GM18909 (cell line): ENCODE measurements at regions not wholly inside any gene's neighbourhood (a gene's known extent, or its start where the extent isn't known, plus 50 kb on each side); places are given as distances from the start of the nearest gene placed in this dataset.

Experiments used
- ATAC-seq: cut with Tn5 transposase; IDR thresholded peaks from one replicate; pipeline ENCODE4 v1.9.1; 2021; ENCODE audit warnings: mild to moderate bottlenecking; ENCODE audit not compliant: unreplicated experiment, poor library complexity

GRCh38 chr9:16153221-16153620 is 600.4 kb downstream of the CCDC171 start:
- no peak for ATAC-seq

DNA sequence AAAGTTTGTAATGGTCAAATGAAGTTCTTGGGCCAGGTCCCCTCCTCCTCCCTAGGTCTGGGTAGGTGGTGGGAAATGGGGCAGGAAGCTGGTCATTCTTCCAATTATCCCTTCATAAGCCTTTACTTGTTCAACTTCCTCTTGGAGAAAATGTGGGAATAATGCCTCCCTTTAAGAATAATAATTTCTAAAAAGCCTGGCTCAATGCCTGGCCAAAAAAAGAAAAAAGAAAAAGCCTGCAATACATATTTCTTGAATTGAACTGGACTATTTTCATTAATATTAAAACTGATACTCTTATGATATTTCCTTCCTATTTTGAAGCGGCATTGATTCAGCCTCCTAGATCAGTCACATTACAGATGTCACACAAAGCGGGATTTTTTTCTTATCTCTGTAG is 600.9 kb downstream of the CCDC171 start:
- ATAC-seq, result no peak

GRCh38 chr9:16154521-16155078 is 601.8 kb downstream of the CCDC171 start:
- ATAC-seq, result peak; percentile 82

- no peak for ATAC-seq
Observed at GRCh38 chr9:16155878-16156277, 603.0 kb downstream of the CCDC171 start.

DNA sequence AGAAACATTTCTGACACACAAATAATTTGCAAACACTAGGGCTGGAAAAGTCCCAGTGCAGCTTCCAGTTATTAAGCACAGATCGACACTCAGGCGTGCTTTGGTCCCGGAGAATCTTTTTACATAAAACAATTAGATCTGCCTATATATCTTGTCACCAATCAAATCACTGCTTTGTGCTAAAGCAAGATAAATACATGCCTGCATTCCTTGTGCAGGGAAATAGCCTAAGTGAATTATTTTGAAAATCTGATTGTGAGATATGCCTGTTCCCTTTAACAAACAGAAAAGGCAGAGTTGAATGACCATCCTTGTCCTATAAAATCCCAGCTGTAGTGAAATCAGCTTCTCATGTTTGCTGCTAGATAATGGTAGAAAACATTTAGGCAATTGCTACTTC is 604.4 kb downstream of the CCDC171 start:
- ATAC-seq, result no peak

DNA sequence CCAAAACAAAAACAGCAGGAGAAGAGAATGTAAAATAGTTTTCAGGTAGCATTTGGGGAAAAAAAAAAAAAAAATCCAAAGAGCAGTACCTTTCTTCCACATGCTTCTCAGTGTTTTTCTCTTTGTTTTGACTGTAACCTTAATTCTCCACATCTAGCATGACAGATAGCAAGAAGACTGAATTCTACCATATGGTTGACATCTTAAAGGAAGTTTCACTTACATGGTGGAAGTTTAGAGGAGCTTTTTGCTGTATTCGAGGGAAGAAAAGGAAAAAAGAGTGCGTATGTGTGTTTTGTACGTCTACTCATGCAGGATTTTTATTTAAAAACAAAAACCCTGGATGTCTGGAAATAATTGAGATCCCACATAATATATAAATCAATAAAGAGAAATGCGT is 604.8 kb downstream of the CCDC171 start:
- no peak for ATAC-seq

GRCh38 chr9:16158093-16158492 is 605.2 kb downstream of the CCDC171 start:
- no peak for ATAC-seq

DNA sequence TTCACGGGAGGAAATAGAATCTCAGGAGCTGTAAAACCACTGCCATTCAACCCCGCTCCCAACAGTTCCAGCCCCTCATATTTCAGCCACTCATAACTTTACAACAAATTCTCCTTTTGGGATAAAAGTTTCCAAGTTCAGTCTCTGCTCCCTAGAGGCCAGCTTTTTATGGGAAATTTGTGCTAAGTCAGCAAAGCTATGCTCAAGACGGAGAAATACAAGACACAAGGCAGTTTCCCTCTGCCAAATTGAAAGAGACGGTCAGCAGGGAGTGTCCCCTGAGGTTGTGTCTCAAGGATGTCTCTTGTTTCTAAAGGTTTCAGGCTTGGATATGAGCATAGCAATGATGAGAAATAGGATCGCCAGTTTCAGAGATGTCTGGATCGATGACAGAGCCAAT is 608.6 kb downstream of the CCDC171 start:
- ATAC-seq, result no peak

DNA sequence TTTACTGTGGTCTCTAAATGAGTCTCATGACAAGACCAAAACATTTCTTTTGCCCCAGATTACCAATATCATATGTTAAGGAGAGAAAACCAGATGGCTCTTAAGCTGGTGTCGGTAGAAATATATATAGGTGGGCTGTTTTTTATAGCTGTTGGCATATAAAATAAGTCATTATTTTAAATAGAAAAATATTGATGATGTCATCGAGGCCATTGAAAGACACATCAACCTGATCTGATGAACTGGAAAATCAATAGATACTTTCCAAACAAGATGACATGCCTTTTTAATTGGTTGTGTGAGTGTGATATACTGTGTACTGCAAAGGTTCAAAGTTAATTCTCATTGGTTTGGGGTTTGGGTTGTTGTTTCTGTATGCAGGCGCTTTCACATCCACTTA is 617.3 kb downstream of the CCDC171 start:
- ATAC-seq, result no peak

DNA sequence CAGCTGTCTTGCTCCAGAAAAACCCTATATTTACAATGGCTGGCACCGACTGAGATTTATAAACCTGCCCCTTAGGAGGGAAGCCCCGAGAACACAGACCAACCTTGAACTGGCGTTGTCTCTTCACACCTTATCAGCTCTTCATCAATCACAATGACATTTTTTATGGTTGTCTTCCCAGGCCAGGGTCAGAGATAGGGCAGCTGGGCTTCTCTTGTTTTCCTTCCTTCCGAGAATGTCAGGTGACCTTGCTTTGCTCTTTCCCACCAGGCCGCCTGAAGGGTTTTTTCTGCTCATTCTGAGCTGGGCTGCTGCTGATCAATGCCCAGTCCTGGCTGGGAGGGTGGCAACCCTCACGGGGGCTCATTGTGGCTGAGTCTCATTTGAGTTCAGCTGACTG is 619.1 kb downstream of the CCDC171 start:
- ATAC-seq, result no peak

DNA sequence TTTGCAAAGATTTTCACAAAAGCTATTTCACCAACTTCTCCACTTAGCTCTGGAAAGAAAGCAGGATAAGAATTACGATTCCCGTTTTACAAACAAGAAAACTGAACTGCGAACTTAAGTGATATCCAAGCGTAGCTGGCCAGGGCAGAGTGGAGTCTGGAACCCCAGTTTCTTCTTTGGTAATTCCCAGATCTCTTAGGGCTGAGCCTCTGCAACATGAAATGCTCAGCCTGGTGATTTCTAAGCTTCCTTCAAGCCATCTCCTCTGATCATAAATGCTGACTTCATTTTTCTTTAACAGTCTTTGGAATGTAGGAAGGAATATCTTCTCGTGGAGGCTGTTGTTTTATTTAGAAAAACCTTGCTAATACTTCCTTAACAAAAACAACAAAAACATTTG is 620.0 kb downstream of the CCDC171 start:
- no peak for ATAC-seq

- ATAC-seq, result no peak
Observed at GRCh38 chr9:16174915-16175314, 622.1 kb downstream of the CCDC171 start.

GRCh38 chr9:16175461-16175860 is 622.6 kb downstream of the CCDC171 start:
- no peak for ATAC-seq

GRCh38 chr9:16178294-16178693 is 625.5 kb downstream of the CCDC171 start:
- ATAC-seq, result no peak

DNA sequence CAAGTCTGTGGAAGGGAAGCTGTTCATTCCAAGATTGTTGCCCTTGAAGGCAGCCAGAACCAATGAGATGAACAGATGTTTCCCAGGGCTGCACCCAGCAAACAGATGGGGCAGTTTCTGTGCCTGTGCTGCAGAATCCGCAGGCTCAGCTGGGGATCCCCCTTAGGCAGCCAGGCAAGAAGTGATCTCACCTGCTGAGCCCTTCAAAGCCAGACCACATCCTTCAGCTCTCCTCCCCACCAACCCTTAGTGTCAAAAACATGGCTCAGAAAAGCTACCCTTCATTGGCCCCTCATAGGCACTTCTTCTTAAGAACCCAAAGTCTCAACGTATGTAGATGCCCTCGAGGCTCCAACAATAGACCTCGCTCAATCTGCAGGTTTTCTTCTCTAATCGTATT is 626.7 kb downstream of the CCDC171 start:
- no peak for ATAC-seq

GRCh38 chr9:16180091-16180490 is 627.2 kb downstream of the CCDC171 start:
- no peak for ATAC-seq

GRCh38 chr9:16180546-16180945 is 627.7 kb downstream of the CCDC171 start:
- ATAC-seq, result no peak

DNA sequence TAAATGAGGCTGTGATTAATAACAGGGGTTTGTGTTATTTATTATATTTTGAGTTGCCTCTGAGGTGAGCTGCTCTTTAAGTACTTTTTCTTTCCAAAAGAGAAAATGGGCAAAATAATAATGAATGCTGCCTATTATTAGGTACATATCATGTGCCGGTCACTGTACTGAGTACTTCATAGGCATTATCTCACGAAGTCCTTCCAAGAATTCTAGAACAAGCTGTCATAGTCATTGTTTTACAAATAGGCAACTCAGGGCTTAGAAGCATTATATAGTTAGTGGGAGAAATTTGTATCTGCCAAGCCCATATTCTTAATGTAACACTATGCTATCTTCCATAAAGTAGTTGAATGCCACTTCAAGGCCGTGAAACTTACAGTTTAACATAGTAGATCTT is 628.7 kb downstream of the CCDC171 start:
- no peak for ATAC-seq

- ATAC-seq, result no peak
Observed at GRCh38 chr9:16182784-16183183, 629.9 kb downstream of the CCDC171 start.

DNA sequence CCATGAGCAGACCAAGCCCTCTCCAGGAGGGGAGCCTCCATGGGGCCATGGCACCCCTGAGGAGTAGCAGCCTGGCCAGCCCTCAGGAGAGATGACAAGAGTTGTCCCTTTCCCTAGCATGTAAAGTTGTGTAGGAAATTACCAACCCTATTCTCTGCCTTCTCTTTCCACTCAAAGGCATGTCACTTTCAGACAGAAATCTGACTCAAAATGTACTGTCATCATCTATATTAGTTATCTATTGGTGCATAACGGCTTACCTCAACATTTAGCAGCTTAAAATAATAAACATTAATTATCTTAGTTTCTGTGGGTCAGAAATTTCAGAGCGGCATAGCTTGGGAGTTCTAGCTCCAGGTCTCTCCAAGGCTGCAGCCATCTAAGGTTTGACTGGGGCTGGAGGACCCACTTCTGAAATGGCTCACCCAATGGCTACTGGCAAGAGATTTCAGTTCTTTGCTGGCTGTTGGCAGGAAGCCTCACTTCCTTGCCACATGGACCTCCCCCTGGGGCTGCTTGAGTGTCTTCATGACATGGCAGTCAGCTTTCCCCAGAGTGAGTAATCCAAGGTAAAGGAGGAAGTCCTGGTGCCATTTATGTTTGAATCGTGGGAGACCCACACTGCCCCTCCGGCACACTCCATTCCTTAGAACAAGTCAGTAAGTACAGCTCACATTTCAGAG is 632.3 kb downstream of the CCDC171 start:
- ATAC-seq, result no peak

- no peak for ATAC-seq
Observed at GRCh38 chr9:16191191-16191590, 638.3 kb downstream of the CCDC171 start.

- ATAC-seq, result peak; percentile 88
Observed at GRCh38 chr9:16191691-16192402, 639.0 kb downstream of the CCDC171 start.
